SK-N-SH (cell line): ENCODE measurements at regions not wholly inside any gene's neighbourhood (a gene's known extent, or its start where the extent isn't known, plus 50 kb on each side); places are given as distances from the start of the nearest gene placed in this dataset.

ENCODE experiments used
- CTCF ChIA-PET: fragments of 300-600, 350-600 bp; formaldehyde crosslinking; extraction: SDS; loops from one replicate; lab custom pipeline; 2021; lab: Yijun Ruan, JAX
- POLR2A ChIA-PET: fragments of 350-600 bp; sonication (Branson Sonifier 250); formaldehyde crosslinking; extraction: SDS; loops from one replicate; lab custom pipeline; 2020; ENCODE audit warnings: antibody characterized with exemption, inconsistent platforms; lab: Yijun Ruan, JAX
- DNase-seq: peaks from one replicate; pipeline ENCODE4 v3.0.0; 2012
- H2AFZ ChIP-seq: fragments of 200-600 bp; sonication (generic); 2 replicates; pipeline ENCODE4 v1.8.1; 2016; ENCODE audit warnings: antibody characterized with exemption, mild to moderate bottlenecking, low read depth
- H3F3A ChIP-seq: fragments of 200-600 bp; sonication (generic); replicated peaks from 2 replicates; pipeline ENCODE3; 2016; ENCODE audit warnings: antibody characterized with exemption, mild to moderate bottlenecking; ENCODE audit not compliant: insufficient read depth
- H3K27ac ChIP-seq, 2 experiments: fragments of 200-500 bp in 1 of 2; fragments of 200-600 bp in 1 of 2; sonication (Bioruptor generic) in 1 of 2; sonication (generic), shearing (Covaris generic) in 1 of 2; 2 replicates each; pipeline versions ENCODE4 v1.5.1 to v1.6.1; 2014 to 2016; ENCODE audit warnings: low read depth in 2 of 2, inconsistent platforms in 1 of 2, low read length in 1 of 2, mild to moderate bottlenecking in 1 of 2, mixed read lengths in 1 of 2
- H3K27me3 ChIP-seq: fragments of 200-600 bp; sonication (generic), shearing (Covaris generic); 2 replicates; pipeline ENCODE4 v1.6.1; 2016; ENCODE audit warnings: mixed run types; ENCODE audit not compliant: insufficient read depth
- H3K36me3 ChIP-seq, 2 experiments: fragments of 200-500 bp in 1 of 2; fragments of 200-600 bp in 1 of 2; sonication (Bioruptor generic) in 1 of 2; sonication (generic) in 1 of 2; replicated peaks in 1 of 2; 2 replicates each; pipeline versions ENCODE3 to v1.5.1; 2014 to 2016; ENCODE audit warnings: low read length in 1 of 2, mild to moderate bottlenecking in 1 of 2; ENCODE audit not compliant: insufficient read depth in 2 of 2, control insufficient read depth in 1 of 2
- H3K4me1 ChIP-seq, 2 experiments: fragments of 200-500 bp in 1 of 2; fragments of 200-600 bp in 1 of 2; sonication (Bioruptor generic) in 1 of 2; sonication (generic), shearing (Covaris generic) in 1 of 2; 2 replicates each; pipeline versions ENCODE4 v1.5.1 to v1.6.1; 2014 to 2016; ENCODE audit warnings: low read depth in 1 of 2, low read length in 1 of 2, mixed run types in 1 of 2; ENCODE audit not compliant: insufficient read depth in 2 of 2, control insufficient read depth in 1 of 2
- H3K4me2 ChIP-seq: fragments of 200-600 bp; sonication (generic), shearing (Covaris generic); 2 replicates; pipeline ENCODE4 v1.6.1; 2017; ENCODE audit warnings: mixed run types
- H3K4me3 ChIP-seq, 2 experiments: fragments of 200-500 bp in 1 of 2; fragments of 200-600 bp in 1 of 2; sonication (Bioruptor generic) in 1 of 2; sonication (generic), shearing (Covaris generic) in 1 of 2; 2 replicates each; pipeline versions ENCODE4 v1.5.1 to v1.8.1; 2014 to 2016; ENCODE audit warnings: low read depth in 2 of 2, inconsistent platforms in 1 of 2, low read length in 1 of 2, mild to moderate bottlenecking in 1 of 2, mixed read lengths in 1 of 2, moderate library complexity in 1 of 2
- H3K79me2 ChIP-seq: fragments of 200-600 bp; sonication (generic); 2 replicates; pipeline ENCODE4 v1.8.1; 2017; ENCODE audit warnings: mild to moderate bottlenecking; ENCODE audit not compliant: insufficient read depth
- H3K9ac ChIP-seq: fragments of 200-600 bp; sonication (generic); 2 replicates; pipeline ENCODE4 v1.6.1; 2017; ENCODE audit warnings: mixed run types
- H3K9me2 ChIP-seq: fragments of 200-600 bp; sonication (generic); 2 replicates; pipeline ENCODE4 v1.6.1; 2017; ENCODE audit warnings: mixed run types
- H3K9me3 ChIP-seq: fragments of 200-600 bp; sonication (generic); 2 replicates; pipeline ENCODE4 v1.6.1; 2017; ENCODE audit warnings: mixed run types, mild to moderate bottlenecking, moderate library complexity
- H4K20me1 ChIP-seq: fragments of 200-600 bp; sonication (generic); 2 replicates; pipeline ENCODE4 v1.6.1; 2017; ENCODE audit warnings: mild to moderate bottlenecking, mixed run types; ENCODE audit not compliant: insufficient read depth
- CTCF ChIP-seq: fragments of 200-600 bp; sonication (generic); IDR thresholded peaks from 2 replicates; pipeline ENCODE4 v1.6.1; 2017; ENCODE audit warnings: antibody characterized with exemption, mild to moderate bottlenecking, moderate library complexity
- ELF1 ChIP-seq: IDR thresholded peaks from 2 replicates; pipeline ENCODE4 v1.4.0; 2012
- EP300 ChIP-seq, 2 experiments: IDR thresholded peaks; 2 replicates each; pipeline versions ENCODE4 v1.4.0 to v1.6.1; 2012; ENCODE audit warnings: borderline replicate concordance in 1 of 2, low read depth in 1 of 2, low read length in 1 of 2
- EZH2phosphoT487 ChIP-seq: fragments of 200-600 bp; sonication (generic); IDR thresholded peaks from 2 replicates; pipeline ENCODE4 v1.6.1; 2017; ENCODE audit warnings: low read depth, mixed run types, mild to moderate bottlenecking, antibody characterized with exemption, moderate library complexity, borderline replicate concordance
- FOSL2 ChIP-seq: IDR thresholded peaks from 2 replicates; pipeline ENCODE4 v1.4.0; 2012; ENCODE audit warnings: low read depth, mild to moderate bottlenecking, moderate library complexity, borderline replicate concordance
- FOXJ3 ChIP-seq: sonication (generic); formaldehyde crosslinking; IDR thresholded peaks from 2 replicates; pipeline ENCODE4 v1.5.1; 2020; ENCODE audit warnings: mild to moderate bottlenecking, missing genetic modification reagents
- GABPA ChIP-seq: IDR thresholded peaks from 2 replicates; pipeline ENCODE4 v1.4.0; 2012; ENCODE audit warnings: low read depth, mild to moderate bottlenecking
- GATA2 ChIP-seq: sonication (generic); formaldehyde crosslinking; IDR thresholded peaks from 2 replicates; pipeline ENCODE4 v1.5.0; 2020; ENCODE audit warnings: mild to moderate bottlenecking, missing genetic modification reagents
- JUND ChIP-seq: IDR thresholded peaks from 2 replicates; pipeline ENCODE4 v1.4.0; 2012
- NFIC ChIP-seq: IDR thresholded peaks from 2 replicates; pipeline ENCODE4 v1.4.0; 2012; ENCODE audit warnings: borderline replicate concordance
- NRF1 ChIP-seq: IDR thresholded peaks from 2 replicates; pipeline ENCODE4 v1.6.1; 2012; ENCODE audit warnings: low read depth, mild to moderate bottlenecking, low read length
- RAD21 ChIP-seq: IDR thresholded peaks from 2 replicates; pipeline ENCODE4 v1.6.1; 2012; ENCODE audit warnings: mild to moderate bottlenecking, low read length
- RCOR1 ChIP-seq: fragments of 150-350 bp; IDR thresholded peaks from 2 replicates; pipeline ENCODE4 v1.6.1; 2017; ENCODE audit warnings: antibody characterized with exemption, low read length
- REST ChIP-seq: IDR thresholded peaks from 2 replicates; pipeline ENCODE4 v1.6.1; 2012; ENCODE audit warnings: mild to moderate bottlenecking, low read depth, low read length, moderate library complexity
- RFX5 ChIP-seq: IDR thresholded peaks from 2 replicates; pipeline ENCODE4 v1.6.1; 2012; ENCODE audit warnings: mild to moderate bottlenecking, improper control_type of control experiment, low read length
- RXRA ChIP-seq: IDR thresholded peaks from 2 replicates; pipeline ENCODE4 v1.4.0; 2012; ENCODE audit warnings: low read depth, mild to moderate bottlenecking, borderline replicate concordance
- SIN3A ChIP-seq: IDR thresholded peaks from 2 replicates; pipeline ENCODE4 v1.6.1; 2012; ENCODE audit warnings: low read depth, mild to moderate bottlenecking, low read length, moderate library complexity, borderline replicate concordance
- TAF1 ChIP-seq: IDR thresholded peaks from 2 replicates; pipeline ENCODE4 v1.6.1; 2012; ENCODE audit warnings: low read depth, mild to moderate bottlenecking, low read length, moderate library complexity, borderline replicate concordance
- TCF12 ChIP-seq: IDR thresholded peaks from 2 replicates; pipeline ENCODE4 v1.4.0; 2012
- TEAD4 ChIP-seq: IDR thresholded peaks from 2 replicates; pipeline ENCODE4 v1.4.0; 2012; ENCODE audit warnings: mild to moderate bottlenecking, borderline replicate concordance; ENCODE audit not compliant: insufficient read depth
- YY1 ChIP-seq: IDR thresholded peaks from 2 replicates; pipeline ENCODE4 v1.4.0; 2012; ENCODE audit warnings: low read depth, mild to moderate bottlenecking
- WGBS: methylation state at CpG from one replicate; pipeline ENCODE4 v1.1.6; 2017; ENCODE audit warnings: low lambda C conversion rate; 5-methylcytosine and 5-hydroxymethylcytosine counted together
- TF ChIP-seq, protein P1 (sequence below): IDR thresholded peaks from 2 replicates; pipeline ENCODE4 v1.4.0; 2012; ENCODE audit warnings: low read depth, borderline replicate concordance
- TF ChIP-seq, protein P2 (sequence below): fragments of 150-350 bp; IDR thresholded peaks from 2 replicates; pipeline ENCODE4 v1.6.1; 2017; ENCODE audit warnings: antibody characterized with exemption, low read length, low read depth, borderline replicate concordance
- TF ChIP-seq, protein P3 (sequence below): IDR thresholded peaks from 2 replicates; pipeline ENCODE4 v1.4.0; 2012; ENCODE audit warnings: low read depth
- TF ChIP-seq, protein P4 (sequence below): IDR thresholded peaks from 2 replicates; pipeline ENCODE4 v1.4.0; 2012; ENCODE audit warnings: low read depth, borderline replicate concordance

- no peaks in the 10 kb centered on the region for H3K9me3 ChIP-seq
- peak overlapping the region; percentile 76 for H2AFZ ChIP-seq
- peak overlapping the region in 1 of 2 experiments; percentile 88; a peak in 2 of 4 replicates for H3K27ac ChIP-seq
- no peaks in the 10 kb centered on the region for H4K20me1 ChIP-seq
- H3K36me3 ChIP-seq = no peaks in the 10 kb centered on the region
- H3K4me1 ChIP-seq = peaks cover 9 to 11% of the 10 kb centered on the region in 2 experiments; a peak in 3 of 4 replicates
- peak overlapping the region; percentile 82 for H3K9ac ChIP-seq
- peak overlapping the region; percentile 62 for H3K4me2 ChIP-seq
- no peak overlapping the region for H3K4me3 ChIP-seq
- no peaks in the 10 kb centered on the region; the same call in 1 of the 2 replicates for H3K27me3 ChIP-seq
- DNase-seq = peak; percentile 75
- no peaks in the 10 kb centered on the region for H3K9me2 ChIP-seq
- no peaks in the 10 kb centered on the region for H3K79me2 ChIP-seq
- ChIA-PET CTCF (interaction anchor here (0.9 to 1.7 kb wide), 3 partner anchors 15 to 186 kb away, joined by 3 to 4 read pairs (median 4); no protein-coding TSS in a partner anchor), POLR2A (no interaction called here)
- H3F3A ChIP-seq = peaks cover 8% of the 10 kb centered on the region
- WGBS = 24% methylated on average over 11 of the region's 15 CpGs
- TF ChIP-seq EZH2phosphoT487 (no peak), RXRA (peak; percentile 78), RFX5 (no peak), EP300 (IDR thresholded peaks at IDR 0.05; ENCODE audit: borderline replicate concordance in 1 of 2, low read depth in 1 of 2, low read length in 1 of 2) (peak in 1 of 2 experiments; percentile 87; a peak in 2 of 4 replicates), FOSL2 (peak; percentile 97), TAF1 (peak; percentile 56; the same call in 1 of the 2 replicates), GATA2 (CRISPR knock-in tag) (no peak), RAD21 (no peak), NRF1 (no peak), TEAD4 (peak; percentile 46; the same call in 1 of the 2 replicates), ELF1 (no peak), FOXJ3 (no peak), GABPA (no peak), JUND (peak; percentile 85), RCOR1 (0 out of 2 replicates have a peak, but pooled peaks have one; percentile 22), SIN3A (peak; percentile 68; the same call in 1 of the 2 replicates), CTCF (no peak), TCF12 (peak; percentile 95), REST (0 out of 2 replicates have a peak, but pooled peaks have one; percentile 14), YY1 (0 out of 2 replicates have a peak, but pooled peaks have one; percentile 24), NFIC (peak; percentile 95)
- TF ChIP-seq, protein P1, sequence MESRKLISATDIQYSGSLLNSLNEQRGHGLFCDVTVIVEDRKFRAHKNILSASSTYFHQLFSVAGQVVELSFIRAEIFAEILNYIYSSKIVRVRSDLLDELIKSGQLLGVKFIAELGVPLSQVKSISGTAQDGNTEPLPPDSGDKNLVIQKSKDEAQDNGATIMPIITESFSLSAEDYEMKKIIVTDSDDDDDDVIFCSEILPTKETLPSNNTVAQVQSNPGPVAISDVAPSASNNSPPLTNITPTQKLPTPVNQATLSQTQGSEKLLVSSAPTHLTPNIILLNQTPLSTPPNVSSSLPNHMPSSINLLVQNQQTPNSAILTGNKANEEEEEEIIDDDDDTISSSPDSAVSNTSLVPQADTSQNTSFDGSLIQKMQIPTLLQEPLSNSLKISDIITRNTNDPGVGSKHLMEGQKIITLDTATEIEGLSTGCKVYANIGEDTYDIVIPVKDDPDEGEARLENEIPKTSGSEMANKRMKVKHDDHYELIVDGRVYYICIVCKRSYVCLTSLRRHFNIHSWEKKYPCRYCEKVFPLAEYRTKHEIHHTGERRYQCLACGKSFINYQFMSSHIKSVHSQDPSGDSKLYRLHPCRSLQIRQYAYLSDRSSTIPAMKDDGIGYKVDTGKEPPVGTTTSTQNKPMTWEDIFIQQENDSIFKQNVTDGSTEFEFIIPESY = 0 out of 2 replicates have a peak, but pooled peaks have one; percentile 37
- TF ChIP-seq, protein P2, sequence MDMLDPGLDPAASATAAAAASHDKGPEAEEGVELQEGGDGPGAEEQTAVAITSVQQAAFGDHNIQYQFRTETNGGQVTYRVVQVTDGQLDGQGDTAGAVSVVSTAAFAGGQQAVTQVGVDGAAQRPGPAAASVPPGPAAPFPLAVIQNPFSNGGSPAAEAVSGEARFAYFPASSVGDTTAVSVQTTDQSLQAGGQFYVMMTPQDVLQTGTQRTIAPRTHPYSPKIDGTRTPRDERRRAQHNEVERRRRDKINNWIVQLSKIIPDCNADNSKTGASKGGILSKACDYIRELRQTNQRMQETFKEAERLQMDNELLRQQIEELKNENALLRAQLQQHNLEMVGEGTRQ = no peak
- TF ChIP-seq, protein P3, sequence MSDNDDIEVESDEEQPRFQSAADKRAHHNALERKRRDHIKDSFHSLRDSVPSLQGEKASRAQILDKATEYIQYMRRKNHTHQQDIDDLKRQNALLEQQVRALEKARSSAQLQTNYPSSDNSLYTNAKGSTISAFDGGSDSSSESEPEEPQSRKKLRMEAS = peak; percentile 93
- TF ChIP-seq, protein P4, sequence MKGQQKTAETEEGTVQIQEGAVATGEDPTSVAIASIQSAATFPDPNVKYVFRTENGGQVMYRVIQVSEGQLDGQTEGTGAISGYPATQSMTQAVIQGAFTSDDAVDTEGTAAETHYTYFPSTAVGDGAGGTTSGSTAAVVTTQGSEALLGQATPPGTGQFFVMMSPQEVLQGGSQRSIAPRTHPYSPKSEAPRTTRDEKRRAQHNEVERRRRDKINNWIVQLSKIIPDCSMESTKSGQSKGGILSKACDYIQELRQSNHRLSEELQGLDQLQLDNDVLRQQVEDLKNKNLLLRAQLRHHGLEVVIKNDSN = peak; percentile 32; the same call in 1 of the 2 replicates
Measured at GRCh38 chr9:134502809-134503211, 138.8 kb upstream of the COL5A1 start.
